ENCODE measurements at regions not wholly inside any gene's neighbourhood (a gene's known extent, or its start where the extent isn't known, plus 50 kb on each side); places are given as distances from the start of the nearest gene placed in this dataset.

DNA sequence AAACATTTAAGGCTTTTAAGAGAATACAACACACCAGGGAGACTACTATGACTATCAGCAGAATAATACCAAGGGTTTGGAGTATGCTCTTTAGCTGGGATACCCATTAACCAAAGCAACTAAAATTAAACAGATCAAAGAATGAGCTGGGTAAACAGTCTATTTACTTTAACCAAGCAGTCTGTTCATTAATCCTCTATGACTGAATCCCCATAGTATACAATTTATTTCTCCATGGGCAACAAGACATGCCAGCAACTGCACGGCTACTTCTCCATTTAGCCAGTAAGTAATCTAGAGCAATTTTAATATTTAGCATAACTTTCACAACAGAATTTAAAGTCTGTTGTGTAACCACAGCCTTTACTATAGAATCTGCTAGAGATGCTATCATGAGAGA, 77.6 kb downstream of the CDO1 start:
- Histone ChIP-seq H3K9me3 (ENCODE audit: control insufficient read depth, low read depth, low read length) (no peaks in the 10 kb centered on the region), H3K9ac (ENCODE audit: extremely low read depth, insufficient read length, low read length) (no peak overlapping the region), H2AK5ac (ENCODE audit: insufficient read length, low read length) (no peak overlapping the region), H4K5ac (ENCODE audit: insufficient read length, low read depth, low read length) (no peak overlapping the region), H4K8ac (replicated peaks; ENCODE audit: insufficient read length, low read depth, low read length) (no peak overlapping the region), H3K27ac (ENCODE audit: insufficient read length, low read depth, low read length) (no peak overlapping the region), H3K23me2 (ENCODE audit: insufficient read length, low read depth, low read length, poor library complexity, severe bottlenecking) (no peaks in the 10 kb centered on the region), H2BK12ac (ENCODE audit: insufficient read length, low read depth, low read length) (no peak overlapping the region), H2BK5ac (ENCODE audit: insufficient read length, low read length) (no peak overlapping the region), H2BK15ac (ENCODE audit: low read depth, low read length) (no peak overlapping the region), H4K20me1 (ENCODE audit: control insufficient read depth, insufficient read depth, insufficient read length) (no peaks in the 10 kb centered on the region), H2BK120ac (ENCODE audit: low read depth, low read length, poor library complexity, severe bottlenecking) (no peak overlapping the region), H2AFZ (ENCODE audit: low read length) (no peak overlapping the region), H3K79me1 (ENCODE audit: insufficient read depth, low read depth, low read length, poor library complexity, severe bottlenecking) (no peaks in the 10 kb centered on the region), H3K79me2 (ENCODE audit: insufficient read depth, low read length) (no peaks in the 10 kb centered on the region), H3K23ac (ENCODE audit: insufficient read length, low read depth, low read length) (no peak overlapping the region), H3K4me2 (ENCODE audit: insufficient read depth, insufficient read length, low read length) (no peak overlapping the region), H3K4me1 (ENCODE audit: insufficient read depth, low read length) (peaks cover 8% of the 10 kb centered on the region; the same call in 1 of the 2 replicates), H3K27me3 (ENCODE audit: insufficient read depth, low read length) (no peaks in the 10 kb centered on the region), H2BK20ac (ENCODE audit: low read depth, low read length, poor library complexity, severe bottlenecking) (no peak overlapping the region), H3T11ph (ENCODE audit: low read length) (no peak overlapping the region), H3K14ac (ENCODE audit: insufficient read depth, low read length) (no peak overlapping the region), H3K4ac (ENCODE audit: low read depth, low read length) (no peak overlapping the region), H4K91ac (ENCODE audit: insufficient read length, low read depth, low read length) (no peak overlapping the region), H3K18ac (ENCODE audit: insufficient read length, low read depth, low read length) (no peak overlapping the region), H3K56ac (ENCODE audit: insufficient read length, low read depth, low read length) (no peak overlapping the region)
- H3K27me3 Mint-ChIP-seq (ENCODE audit: low read depth) = no peaks in the 10 kb centered on the region
- no peak for DNase-seq
- no CpG with 5 or more reads among the region's 1 CpG for WGBS (ENCODE audit: extremely low coverage, insufficient read length, low lambda C conversion rate)
- no peak for TF ChIP-seq CTCF (conservative IDR thresholded peaks at IDR 0.05)
- H3K4me1 Mint-ChIP-seq = peaks cover 43 to 44% of the 10 kb centered on the region in 2 experiments
- H3K9me3 Mint-ChIP-seq = peaks cover 3 to 12% of the 10 kb centered on the region in 2 experiments; a peak in 4 of 5 replicates
- H3K27ac Mint-ChIP-seq = peak overlapping the region in 1 of 3 experiments; percentile 26; a peak in 1 of 7 replicates
- no peak overlapping the region for H3K4me3 Mint-ChIP-seq
- peaks cover 0 to 26% (median 4%) of the 10 kb centered on the region in 3 experiments; a peak in 5 of 7 replicates for H3K36me3 Mint-ChIP-seq (ENCODE audit: insufficient read depth in 1 of 3, low read depth in 3 of 3)

Measured in H9 (cell line).